Endothelial cell of umbilical vein (primary cell): ENCODE measurements at regions not wholly inside any gene's neighbourhood (a gene's known extent, or its start where the extent isn't known, plus 50 kb on each side); places are given as distances from the start of the nearest gene placed in this dataset.

ENCODE experiments used
- BruUV-seq: library from RNA; stranded (reverse); fragments of 400-500 nt; replicated peaks from 2 replicates; lab custom pipeline; 2021; lab: Mats Ljungman, UMichigan
- CTCF ChIA-PET: fragments of 300-600, 350-600 bp; sonication (Branson Sonifier 250); formaldehyde crosslinking; loops from one replicate; lab custom pipeline; 2021; ENCODE audit warnings: antibody characterized with exemption, inconsistent platforms; lab: Charles Lee
- POLR2A ChIA-PET: fragments of 300-600, 350-600 bp; sonication (Branson Sonifier 250); formaldehyde crosslinking; loops from one replicate; lab custom pipeline; 2021; ENCODE audit warnings: antibody characterized with exemption, inconsistent platforms; lab: Charles Lee
- DNase-seq: peaks from one replicate; pipeline ENCODE4 v3.0.0-alpha.2; 2011; ENCODE audit warnings: low read depth, low spot score
- FAIRE-seq: peaks from 2 replicates; lab custom pipeline; 2011; peaks lifted over from hg19 to GRCh38; lab: Jason Lieb, UNC
- H2AFZ ChIP-seq: 2 replicates; pipeline ENCODE4 v1.6.0; 2012; ENCODE audit warnings: low read depth, low read length, control low read depth, inconsistent platforms
- H3K27ac ChIP-seq: 2 replicates; pipeline ENCODE4 v1.5.1; 2011; ENCODE audit warnings: low read depth, mild to moderate bottlenecking, control low read depth, low read length, moderate library complexity; ENCODE audit not compliant: insufficient read depth
- H3K27me3 ChIP-seq, 2 experiments: 2 replicates each; pipeline versions ENCODE4 v1.6.0 to v1.6.1; 2011; ENCODE audit warnings: low read length in 2 of 2, mixed read lengths in 1 of 2; ENCODE audit not compliant: control insufficient read depth in 2 of 2, insufficient read depth in 2 of 2
- H3K36me3 ChIP-seq, 2 experiments: 2 replicates in 1 of 2; 3 replicates in 1 of 2; pipeline ENCODE4 v1.5.1; 2011; ENCODE audit warnings: low read length in 2 of 2, mild to moderate bottlenecking in 1 of 2, moderate library complexity in 1 of 2; ENCODE audit not compliant: control insufficient read depth in 2 of 2, insufficient read depth in 2 of 2; ENCODE audit errors: extremely low read depth in 1 of 2
- H3K4me1 ChIP-seq: 3 replicates; pipeline ENCODE4 v1.5.1; 2011; ENCODE audit warnings: mild to moderate bottlenecking, low read length; ENCODE audit not compliant: control insufficient read depth, insufficient read depth; ENCODE audit errors: extremely low read depth
- H3K4me2 ChIP-seq: 2 replicates; pipeline ENCODE4 v1.6.1; 2011; ENCODE audit warnings: low read length, control low read depth, mixed read lengths; ENCODE audit not compliant: insufficient read depth
- H3K4me3 ChIP-seq, 3 experiments: fragments of 200-600 bp in 1 of 3; sonication (generic), shearing (Covaris generic) in 1 of 3; replicated peaks in 1 of 3; 2 replicates each; pipeline ENCODE4 v1.5.1; 2011 to 2016; ENCODE audit warnings: control low read depth in 3 of 3, low read length in 3 of 3, mild to moderate bottlenecking in 2 of 3, inconsistent platforms in 1 of 3, low read depth in 1 of 3, moderate library complexity in 1 of 3; ENCODE audit not compliant: insufficient read depth in 1 of 3
- H3K79me2 ChIP-seq: 2 replicates; pipeline ENCODE4 v1.6.0; 2012; ENCODE audit warnings: low read length, inconsistent platforms; ENCODE audit not compliant: control insufficient read depth, insufficient read depth
- H3K9ac ChIP-seq: replicated peaks from 2 replicates; pipeline ENCODE3; 2011; ENCODE audit warnings: low read length, control low read depth; ENCODE audit not compliant: insufficient read depth; ENCODE audit errors: extremely low read depth
- H3K9me1 ChIP-seq: replicated peaks from 3 replicates; pipeline ENCODE4 v1.6.0; 2011; ENCODE audit warnings: mild to moderate bottlenecking, low read length; ENCODE audit not compliant: control insufficient read depth, insufficient read depth; ENCODE audit errors: extremely low read depth
- H3K9me3 ChIP-seq: replicated peaks from 2 replicates; pipeline ENCODE4 v1.5.1; 2012; ENCODE audit warnings: low read length, inconsistent platforms; ENCODE audit not compliant: control insufficient read depth, insufficient read depth
- H4K20me1 ChIP-seq: replicated peaks from 2 replicates; pipeline ENCODE3; 2011; ENCODE audit warnings: mild to moderate bottlenecking, low read length; ENCODE audit not compliant: control insufficient read depth, insufficient read depth; ENCODE audit errors: extremely low read depth
- EZH2 ChIP-seq: IDR thresholded peaks from 2 replicates; pipeline ENCODE4 v1.6.1; 2012; ENCODE audit warnings: borderline replicate concordance, low read depth, mild to moderate bottlenecking, moderate library complexity, low read length, inconsistent platforms; ENCODE audit not compliant: severe bottlenecking
- FOS ChIP-seq: IDR thresholded peaks from 2 replicates; pipeline ENCODE4 v1.6.1; 2011; ENCODE audit warnings: mild to moderate bottlenecking, low read length, moderate library complexity, borderline replicate concordance; ENCODE audit not compliant: insufficient read depth
- GATA2 ChIP-seq: IDR thresholded peaks from 2 replicates; pipeline ENCODE4 v1.7.0; 2011; ENCODE audit warnings: low read depth, mild to moderate bottlenecking, moderate library complexity, mixed read lengths, low read length; ENCODE audit not compliant: insufficient read length, insufficient read depth
- JUN ChIP-seq: IDR thresholded peaks from 2 replicates; pipeline ENCODE4 v1.6.1; 2011; ENCODE audit warnings: borderline replicate concordance, low read depth; ENCODE audit not compliant: insufficient read length, insufficient read depth
- MYC ChIP-seq: IDR thresholded peaks from one replicate; pipeline ENCODE4 v1.6.1; 2011; ENCODE audit warnings: mild to moderate bottlenecking, low read depth, low read length
- POLR2A ChIP-seq: IDR thresholded peaks from 2 replicates; pipeline ENCODE4 v1.6.1; 2012; ENCODE audit warnings: low read depth, mild to moderate bottlenecking, control low read depth, low read length
- dilution Hi-C: fragments of 300-500 bp; cut with MboI; formaldehyde crosslinking; loops from one replicate; pipeline ENCODE4 v1.15.0; 2019; ENCODE audit warnings: low sequenced_read_pairs; ENCODE audit not compliant: extremely low pct_ligation_motif_present
- intact Hi-C: fragments of 100-400 bp; cut with micrococcal nuclease; formaldehyde crosslinking; loops from one replicate; pipeline ENCODE4 v1.10.0; 2022
- TF ChIP-seq, protein P1 (sequence below), 2 donors: IDR thresholded peaks; 1 replicate in 1 of 2; 2 replicates in 1 of 2; pipeline ENCODE4 v1.5.1; 2011; ENCODE audit warnings: low read length in 2 of 2, mild to moderate bottlenecking in 2 of 2, moderate library complexity in 2 of 2, control low read depth in 1 of 2, inconsistent platforms in 1 of 2, low read depth in 1 of 2; ENCODE audit not compliant: insufficient read depth in 1 of 2; ENCODE audit errors: extremely low read depth in 1 of 2

DNA sequence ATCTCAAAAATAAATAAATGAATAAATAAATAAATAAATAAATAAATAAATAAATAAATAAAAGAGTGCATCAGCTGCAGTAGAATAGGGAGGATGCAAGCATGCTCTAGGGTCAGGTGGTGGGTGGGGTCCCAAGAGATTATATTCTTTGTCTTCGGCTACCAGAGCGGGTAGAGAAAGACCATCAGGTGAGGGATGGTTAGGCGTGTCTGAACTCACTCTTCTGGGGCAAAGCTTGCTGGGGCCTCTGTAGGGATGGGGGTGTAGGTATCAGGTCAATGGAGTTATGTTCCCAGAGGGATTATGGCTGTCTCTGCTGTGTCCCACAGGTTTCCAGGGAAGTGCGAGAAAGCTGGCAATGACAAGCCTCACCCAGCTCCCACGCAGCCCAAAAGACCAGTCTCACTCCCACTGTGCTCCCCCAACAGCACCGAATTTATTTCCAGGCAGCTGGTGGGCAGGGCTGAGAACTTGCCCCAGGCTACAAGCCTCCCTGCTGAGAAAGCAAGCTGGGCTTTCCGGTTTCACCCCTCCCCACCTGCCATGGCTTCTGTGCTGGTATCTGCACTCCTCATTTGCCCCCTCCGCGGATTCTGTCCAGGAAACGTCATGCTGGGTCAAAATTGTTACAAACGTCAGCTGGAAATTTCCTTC is 180.8 kb downstream of the LURAP1L start:
- no peaks in the 10 kb centered on the region for H4K20me1 ChIP-seq
- H3K27me3 ChIP-seq, result no peaks in the 10 kb centered on the region
- H3K27ac ChIP-seq, result no peak overlapping the region
- H3K36me3 ChIP-seq, result no peaks in the 10 kb centered on the region
- H3K9ac ChIP-seq, result no peak overlapping the region
- ChIA-PET POLR2A (no interaction called here), CTCF (interaction anchor here (1.1 kb wide), 1 partner anchor 20 kb away, joined by 3 read pairs; no protein-coding TSS in a partner anchor)
- H3K79me2 ChIP-seq, result no peaks in the 10 kb centered on the region
- no peak overlapping the region for H3K4me3 ChIP-seq
- TF ChIP-seq, protein P1, sequence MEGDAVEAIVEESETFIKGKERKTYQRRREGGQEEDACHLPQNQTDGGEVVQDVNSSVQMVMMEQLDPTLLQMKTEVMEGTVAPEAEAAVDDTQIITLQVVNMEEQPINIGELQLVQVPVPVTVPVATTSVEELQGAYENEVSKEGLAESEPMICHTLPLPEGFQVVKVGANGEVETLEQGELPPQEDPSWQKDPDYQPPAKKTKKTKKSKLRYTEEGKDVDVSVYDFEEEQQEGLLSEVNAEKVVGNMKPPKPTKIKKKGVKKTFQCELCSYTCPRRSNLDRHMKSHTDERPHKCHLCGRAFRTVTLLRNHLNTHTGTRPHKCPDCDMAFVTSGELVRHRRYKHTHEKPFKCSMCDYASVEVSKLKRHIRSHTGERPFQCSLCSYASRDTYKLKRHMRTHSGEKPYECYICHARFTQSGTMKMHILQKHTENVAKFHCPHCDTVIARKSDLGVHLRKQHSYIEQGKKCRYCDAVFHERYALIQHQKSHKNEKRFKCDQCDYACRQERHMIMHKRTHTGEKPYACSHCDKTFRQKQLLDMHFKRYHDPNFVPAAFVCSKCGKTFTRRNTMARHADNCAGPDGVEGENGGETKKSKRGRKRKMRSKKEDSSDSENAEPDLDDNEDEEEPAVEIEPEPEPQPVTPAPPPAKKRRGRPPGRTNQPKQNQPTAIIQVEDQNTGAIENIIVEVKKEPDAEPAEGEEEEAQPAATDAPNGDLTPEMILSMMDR (IDR thresholded peaks at IDR 0.05; ENCODE audit: extremely low read depth in 1 of 2, insufficient read depth in 1 of 2, low read depth in 1 of 2, low read length in 2 of 2), result no peak
- TF ChIP-seq FOS, result no peak
- no peak for TF ChIP-seq POLR2A
- TF ChIP-seq JUN, result no peak
- no peak for TF ChIP-seq EZH2
- TF ChIP-seq MYC, result no peak
- no peak for TF ChIP-seq GATA2
- no peak overlapping the region for H2AFZ ChIP-seq
- H3K4me1 ChIP-seq, result no peaks in the 10 kb centered on the region
- DNase-seq, result no peak
- dilution Hi-C loops (no loop called here), intact Hi-C loops (no loop called here)
- H3K9me3 ChIP-seq, result no peaks in the 10 kb centered on the region
- H3K4me2 ChIP-seq, result no peak overlapping the region
- no peak for FAIRE-seq
- BruUV-seq, result no TSS peak
- H3K9me1 ChIP-seq, result no peaks in the 10 kb centered on the region
